ENCODE measurements at regions not wholly inside any gene's neighbourhood (a gene's known extent, or its start where the extent isn't known, plus 50 kb on each side); places are given as distances from the start of the nearest gene placed in this dataset.

GRCh38 chr12:5262885-5263284 is 169.0 kb upstream of the NTF3 start:
- TF ChIP-seq YY1 (IDR thresholded peaks at IDR 0.05; ENCODE audit: insufficient read depth, insufficient read length) (no peak), SUZ12 (IDR thresholded peaks at IDR 0.05; ENCODE audit: extremely low read depth, insufficient read depth, insufficient read length) (no peak), ZNF274 (IDR thresholded peaks at IDR 0.05; ENCODE audit: low read depth, low read length) (no peak)
